ENCODE measurements at regions not wholly inside any gene's neighbourhood (a gene's known extent, or its start where the extent isn't known, plus 50 kb on each side); places are given as distances from the start of the nearest gene placed in this dataset.

- TF ChIP-seq, protein P1, sequence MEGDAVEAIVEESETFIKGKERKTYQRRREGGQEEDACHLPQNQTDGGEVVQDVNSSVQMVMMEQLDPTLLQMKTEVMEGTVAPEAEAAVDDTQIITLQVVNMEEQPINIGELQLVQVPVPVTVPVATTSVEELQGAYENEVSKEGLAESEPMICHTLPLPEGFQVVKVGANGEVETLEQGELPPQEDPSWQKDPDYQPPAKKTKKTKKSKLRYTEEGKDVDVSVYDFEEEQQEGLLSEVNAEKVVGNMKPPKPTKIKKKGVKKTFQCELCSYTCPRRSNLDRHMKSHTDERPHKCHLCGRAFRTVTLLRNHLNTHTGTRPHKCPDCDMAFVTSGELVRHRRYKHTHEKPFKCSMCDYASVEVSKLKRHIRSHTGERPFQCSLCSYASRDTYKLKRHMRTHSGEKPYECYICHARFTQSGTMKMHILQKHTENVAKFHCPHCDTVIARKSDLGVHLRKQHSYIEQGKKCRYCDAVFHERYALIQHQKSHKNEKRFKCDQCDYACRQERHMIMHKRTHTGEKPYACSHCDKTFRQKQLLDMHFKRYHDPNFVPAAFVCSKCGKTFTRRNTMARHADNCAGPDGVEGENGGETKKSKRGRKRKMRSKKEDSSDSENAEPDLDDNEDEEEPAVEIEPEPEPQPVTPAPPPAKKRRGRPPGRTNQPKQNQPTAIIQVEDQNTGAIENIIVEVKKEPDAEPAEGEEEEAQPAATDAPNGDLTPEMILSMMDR (IDR thresholded peaks at IDR 0.05; ENCODE audit: low read depth, low read length, missing control alignments): no peak
- no peak overlapping the region for H3K4me3 ChIP-seq (ENCODE audit: low read depth, low read length)
- DNase-seq (ENCODE audit: low read depth): no peak
Measured at GRCh38 chr3:148173851-148174250, 523.9 kb upstream of the AGTR1 start.

DNA sequence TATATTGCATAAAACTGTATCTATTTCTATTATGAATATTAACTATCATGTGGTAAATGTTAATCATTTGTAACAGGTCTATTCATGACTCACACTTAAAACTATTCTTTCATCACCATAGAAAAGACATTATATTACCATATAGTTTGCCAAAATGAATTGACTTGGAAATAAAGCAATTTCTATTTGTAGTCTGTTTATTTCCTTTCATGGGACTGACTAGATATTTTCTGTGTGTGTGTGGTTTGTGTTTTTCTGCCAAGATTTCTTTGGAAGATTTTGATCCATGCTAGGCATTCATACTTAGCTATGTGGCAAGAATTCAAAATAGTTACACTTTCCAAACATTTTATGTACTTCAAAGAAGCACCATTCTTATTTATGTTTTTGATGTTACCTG lies 522.5 kb upstream of the AGTR1 start:
- no peak overlapping the region for H3K4me3 ChIP-seq (ENCODE audit: low read depth, low read length)
- TF ChIP-seq, protein P1 (IDR thresholded peaks at IDR 0.05; ENCODE audit: low read depth, low read length, missing control alignments): no peak
- DNase-seq (ENCODE audit: low read depth): no peak

- DNase-seq (ENCODE audit: low read depth): no peak
- H3K4me3 ChIP-seq (ENCODE audit: low read depth, low read length): no peak overlapping the region
- TF ChIP-seq, protein P1 (IDR thresholded peaks at IDR 0.05; ENCODE audit: low read depth, low read length, missing control alignments): no peak
Measured at GRCh38 chr3:148178503-148178902, 519.2 kb upstream of the AGTR1 start.

DNA sequence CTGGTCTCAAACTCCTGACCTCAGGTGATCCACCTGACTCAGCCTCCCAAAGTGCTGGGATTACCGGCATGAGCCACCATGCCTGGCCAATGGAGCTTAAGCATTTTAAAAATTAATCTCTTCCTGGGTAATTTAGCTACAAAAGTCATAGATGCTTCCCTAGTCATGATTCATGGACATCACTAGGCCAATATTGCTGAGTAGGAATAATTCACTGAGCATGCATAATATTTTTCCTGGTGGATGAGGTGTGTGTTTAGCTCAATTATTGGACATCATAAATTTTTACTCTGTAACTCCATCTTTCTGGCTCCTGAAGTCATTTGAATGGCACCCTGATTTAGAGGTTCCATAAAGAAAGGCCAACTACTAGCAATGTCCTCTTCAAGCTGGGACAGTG lies 512.9 kb upstream of the AGTR1 start:
- TF ChIP-seq, protein P1 (IDR thresholded peaks at IDR 0.05; ENCODE audit: low read depth, low read length, missing control alignments): no peak
- no peak for DNase-seq (ENCODE audit: low read depth)
- H3K4me3 ChIP-seq (ENCODE audit: low read depth, low read length): no peak overlapping the region

DNA sequence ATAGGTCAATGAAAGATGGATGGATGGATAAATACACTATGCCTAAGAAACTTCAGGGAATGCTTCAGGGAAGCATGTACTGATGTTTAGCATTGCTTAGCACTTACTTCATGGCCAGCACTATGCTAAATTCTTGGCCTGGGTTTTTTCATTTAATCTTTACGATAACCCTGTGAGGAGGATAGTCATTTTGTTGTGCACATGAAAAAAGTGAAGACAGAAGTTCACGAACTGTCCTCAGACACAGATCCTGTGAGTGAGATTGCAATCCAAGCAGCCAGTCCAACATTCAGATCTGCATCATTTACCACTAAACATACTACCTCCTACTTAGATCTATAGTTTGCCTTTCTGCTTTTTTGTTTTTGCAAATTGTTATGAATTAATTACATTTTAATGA lies 510.8 kb upstream of the AGTR1 start:
- no peak for DNase-seq (ENCODE audit: low read depth)
- no peak overlapping the region for H3K4me3 ChIP-seq (ENCODE audit: low read depth, low read length)
- TF ChIP-seq, protein P1 (IDR thresholded peaks at IDR 0.05; ENCODE audit: low read depth, low read length, missing control alignments): no peak

DNA sequence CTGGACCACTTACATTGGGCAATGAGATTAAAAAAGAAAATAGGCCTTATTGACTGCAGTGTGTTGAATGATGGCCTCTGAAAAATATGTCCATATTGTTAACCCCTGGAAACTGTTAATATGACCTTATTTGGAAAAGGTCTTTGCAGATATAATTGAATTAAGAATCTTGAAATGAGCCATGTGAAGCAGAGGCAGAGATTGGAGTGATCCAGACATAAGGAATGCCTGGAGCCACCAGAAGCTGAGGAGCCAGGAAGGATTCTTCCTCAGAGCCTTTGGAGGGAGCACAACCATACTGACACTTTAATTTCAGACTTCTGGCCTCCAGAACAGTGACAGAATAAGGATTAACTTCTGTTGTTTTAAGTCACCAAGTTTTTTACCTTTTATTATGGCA lies 510.4 kb upstream of the AGTR1 start:
- DNase-seq (ENCODE audit: low read depth): no peak
- TF ChIP-seq, protein P1 (IDR thresholded peaks at IDR 0.05; ENCODE audit: low read depth, low read length, missing control alignments): no peak

GRCh38 chr3:148190441-148190990 lies 507.2 kb upstream of the AGTR1 start:
- TF ChIP-seq, protein P1 (IDR thresholded peaks at IDR 0.05; ENCODE audit: low read depth, low read length, missing control alignments): no peak
- no peak overlapping the region for H3K4me3 ChIP-seq (ENCODE audit: low read depth, low read length)

More for the DNA sequence above, 510.4 kb upstream of the AGTR1 start:
- no peak overlapping the region for H3K4me3 ChIP-seq (ENCODE audit: low read depth, low read length)

More at GRCh38 chr3:148190441-148190990, 507.2 kb upstream of the AGTR1 start:
- no peak for DNase-seq (ENCODE audit: low read depth)

Data from GM12864 (cell line).